HUES48 (cell line): ENCODE measurements at regions not wholly inside any gene's neighbourhood (a gene's known extent, or its start where the extent isn't known, plus 50 kb on each side); places are given as distances from the start of the nearest gene placed in this dataset.

Experiments
- H3K27ac ChIP-seq: one replicate; pipeline ENCODE4 v1.7.0; 2013; ENCODE audit warnings: low read depth, low read length, inconsistent platforms
- H3K27me3 ChIP-seq: 2 replicates; pipeline ENCODE4 v1.6.1; 2013; ENCODE audit warnings: mild to moderate bottlenecking, low read length; ENCODE audit not compliant: control insufficient read depth, insufficient read depth
- H3K36me3 ChIP-seq: 2 replicates; pipeline ENCODE4 v1.6.1; 2013; ENCODE audit warnings: low read length; ENCODE audit not compliant: control insufficient read depth, insufficient read depth
- H3K4me1 ChIP-seq: 2 replicates; pipeline ENCODE4 v1.6.1; 2013; ENCODE audit warnings: mild to moderate bottlenecking, low read length; ENCODE audit not compliant: control insufficient read depth, insufficient read depth
- H3K4me3 ChIP-seq: 2 replicates; pipeline ENCODE4 v1.5.1; 2013; ENCODE audit warnings: mild to moderate bottlenecking, low read depth, low read length
- H3K9ac ChIP-seq: 2 replicates; pipeline ENCODE4 v1.6.1; 2013; ENCODE audit warnings: mild to moderate bottlenecking, low read depth, low read length, moderate library complexity
- H3K9me3 ChIP-seq: 2 replicates; pipeline ENCODE4 v1.6.1; 2013; ENCODE audit warnings: low read length; ENCODE audit not compliant: control insufficient read depth, insufficient read depth

DNA sequence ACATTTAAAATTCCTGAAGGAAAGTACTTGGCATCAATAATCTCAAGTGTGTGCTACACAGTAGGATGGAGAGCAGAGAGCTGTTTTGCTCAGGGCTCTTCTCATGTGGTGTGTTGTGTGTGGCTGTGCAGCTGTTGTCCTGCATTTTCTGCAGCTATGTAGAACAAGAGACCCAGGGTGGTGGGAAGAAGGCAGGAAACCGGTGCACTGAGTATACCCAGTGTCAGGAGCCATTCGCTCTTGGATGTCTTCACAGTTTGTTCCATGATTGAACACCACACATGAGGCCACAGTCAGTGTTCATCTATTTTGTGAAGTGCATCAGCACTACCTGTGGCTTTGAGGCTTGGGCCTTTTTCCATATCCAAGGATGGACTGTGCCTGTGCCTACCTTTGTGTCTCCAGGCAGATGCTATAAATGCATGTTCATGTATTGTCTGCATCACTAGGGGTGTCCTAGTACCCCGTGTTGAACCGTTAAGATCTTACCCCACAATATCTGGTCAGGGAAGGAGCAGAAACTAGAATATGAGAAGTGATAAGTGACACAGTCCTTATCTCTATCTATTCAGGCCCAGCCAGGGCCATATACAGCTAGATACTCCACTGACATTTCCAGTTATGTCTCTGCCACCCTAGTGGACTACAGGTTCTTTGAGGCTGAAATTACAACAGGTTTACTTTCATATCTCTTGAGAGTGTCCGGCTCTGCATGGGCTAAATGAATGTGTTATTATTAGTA, 194.3 kb downstream of the NR2F2 start:
- H3K27ac ChIP-seq = no peak overlapping the region
- H3K4me1 ChIP-seq = no peaks in the 10 kb centered on the region
- H3K9me3 ChIP-seq = no peaks in the 10 kb centered on the region
- no peaks in the 10 kb centered on the region; the same call in 1 of the 2 replicates for H3K27me3 ChIP-seq
- no peak overlapping the region for H3K4me3 ChIP-seq
- no peaks in the 10 kb centered on the region for H3K36me3 ChIP-seq
- H3K9ac ChIP-seq = no peak overlapping the region

DNA sequence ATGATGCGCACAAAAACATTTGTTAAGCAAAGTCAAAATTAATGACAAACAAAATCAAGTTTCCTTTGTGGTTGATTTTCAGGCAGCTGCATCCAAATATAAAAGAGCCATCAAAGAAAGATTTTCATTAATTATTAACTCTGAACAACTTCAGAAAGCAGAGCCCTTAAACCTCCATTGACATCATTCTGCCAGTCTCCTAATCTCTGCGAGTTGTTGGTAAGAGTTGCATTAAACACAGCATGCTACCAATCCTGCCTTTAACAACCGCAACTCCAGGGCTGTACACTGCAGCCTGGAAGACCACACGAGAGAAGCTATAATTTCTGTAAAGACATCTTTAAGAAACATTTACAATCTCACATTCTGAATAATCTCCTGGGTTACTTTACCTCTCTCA, 204.6 kb downstream of the NR2F2 start:
- no peaks in the 10 kb centered on the region for H3K36me3 ChIP-seq
- H3K4me1 ChIP-seq = peaks cover 24% of the 10 kb centered on the region
- no peak overlapping the region for H3K9ac ChIP-seq
- H3K27me3 ChIP-seq = no peaks in the 10 kb centered on the region
- no peak overlapping the region for H3K4me3 ChIP-seq
- H3K9me3 ChIP-seq = no peaks in the 10 kb centered on the region
- no peak overlapping the region for H3K27ac ChIP-seq

DNA sequence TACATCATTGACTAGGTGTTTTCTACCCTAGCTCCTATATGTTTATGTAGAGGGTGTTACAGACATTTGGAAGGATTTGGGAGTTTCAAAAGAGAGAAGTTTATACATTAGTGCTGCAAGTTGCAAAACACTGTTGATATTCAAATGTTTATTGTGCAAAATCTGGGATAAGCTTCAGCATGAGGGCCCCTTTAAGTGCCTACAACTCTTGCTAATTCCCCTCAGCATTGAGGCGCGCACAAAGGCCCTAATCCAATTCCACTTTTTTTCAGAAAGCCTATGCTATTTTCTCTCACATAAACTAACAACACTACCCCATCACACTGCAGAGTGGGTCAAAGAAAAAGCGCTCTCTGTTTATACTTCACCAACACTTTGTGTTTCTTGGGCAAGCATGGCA, 208.0 kb downstream of the NR2F2 start:
- no peak overlapping the region for H3K4me3 ChIP-seq
- H3K36me3 ChIP-seq = no peaks in the 10 kb centered on the region
- no peaks in the 10 kb centered on the region for H3K9me3 ChIP-seq
- peaks cover 15% of the 10 kb centered on the region for H3K4me1 ChIP-seq
- H3K9ac ChIP-seq = no peak overlapping the region
- H3K27me3 ChIP-seq = no peaks in the 10 kb centered on the region
- H3K27ac ChIP-seq = no peak overlapping the region

GRCh38 chr15:96540283-96540682, 209.8 kb downstream of the NR2F2 start:
- H3K36me3 ChIP-seq = no peaks in the 10 kb centered on the region
- no peaks in the 10 kb centered on the region for H3K27me3 ChIP-seq
- H3K4me3 ChIP-seq = no peak overlapping the region
- peaks cover 22% of the 10 kb centered on the region for H3K4me1 ChIP-seq
- no peaks in the 10 kb centered on the region for H3K9me3 ChIP-seq
- no peak overlapping the region for H3K27ac ChIP-seq
- no peak overlapping the region for H3K9ac ChIP-seq

- Histone ChIP-seq H3K27me3 (no peaks in the 10 kb centered on the region), H3K9me3 (no peaks in the 10 kb centered on the region), H3K4me3 (no peak overlapping the region), H3K4me1 (peaks cover 22% of the 10 kb centered on the region), H3K9ac (no peak overlapping the region), H3K36me3 (no peaks in the 10 kb centered on the region), H3K27ac (no peak overlapping the region)
Observed at GRCh38 chr15:96542130-96542770, 211.8 kb downstream of the NR2F2 start.

- Histone ChIP-seq H3K36me3 (no peaks in the 10 kb centered on the region), H3K27ac (no peak overlapping the region), H3K9me3 (no peaks in the 10 kb centered on the region), H3K27me3 (no peaks in the 10 kb centered on the region), H3K9ac (no peak overlapping the region), H3K4me3 (no peak overlapping the region), H3K4me1 (peaks cover 7% of the 10 kb centered on the region; the same call in 1 of the 2 replicates)
Observed at GRCh38 chr15:96544162-96544756, 213.8 kb downstream of the NR2F2 start.

- Histone ChIP-seq H3K9ac (no peak overlapping the region), H3K27ac (no peak overlapping the region), H3K27me3 (no peaks in the 10 kb centered on the region)
Observed at GRCh38 chr15:96549136-96549535, 218.6 kb downstream of the NR2F2 start.

GRCh38 chr15:96551196-96551595, 220.7 kb downstream of the NR2F2 start:
- Histone ChIP-seq H3K27ac (no peak overlapping the region), H3K36me3 (no peaks in the 10 kb centered on the region), H3K4me1 (no peaks in the 10 kb centered on the region), H3K27me3 (no peaks in the 10 kb centered on the region), H3K9ac (no peak overlapping the region), H3K9me3 (no peaks in the 10 kb centered on the region), H3K4me3 (no peak overlapping the region)

More at GRCh38 chr15:96549136-96549535, 218.6 kb downstream of the NR2F2 start:
- H3K9me3 ChIP-seq = no peaks in the 10 kb centered on the region
- H3K4me1 ChIP-seq = 0 out of 2 replicates have a peak, but pooled peaks cover 3% of the 10 kb centered on the region
- no peak overlapping the region for H3K4me3 ChIP-seq
- H3K36me3 ChIP-seq = no peaks in the 10 kb centered on the region

DNA sequence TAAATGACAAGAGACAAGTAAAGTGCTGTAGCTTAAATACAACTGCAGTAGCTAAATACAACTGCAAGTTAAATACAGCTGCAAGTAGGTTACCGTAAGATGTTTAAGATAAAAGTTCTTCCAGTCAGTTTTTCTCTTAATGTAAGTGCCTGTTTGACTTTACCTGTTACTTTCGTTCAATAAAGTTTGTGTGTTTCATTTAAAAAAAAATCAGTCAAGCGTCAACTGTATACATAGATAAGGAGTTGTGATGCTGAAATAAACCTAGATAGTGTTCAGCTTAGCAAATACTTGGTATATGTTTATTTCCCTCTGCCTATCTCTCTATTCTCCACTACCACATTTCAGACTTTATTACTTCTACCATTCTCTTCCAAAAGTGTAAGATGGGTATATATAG, 221.2 kb downstream of the NR2F2 start:
- Histone ChIP-seq H3K9ac (no peak overlapping the region), H3K4me1 (no peaks in the 10 kb centered on the region), H3K9me3 (no peaks in the 10 kb centered on the region), H3K4me3 (no peak overlapping the region), H3K27ac (no peak overlapping the region), H3K36me3 (no peaks in the 10 kb centered on the region), H3K27me3 (no peaks in the 10 kb centered on the region)

- Histone ChIP-seq H3K27me3 (no peaks in the 10 kb centered on the region), H3K4me1 (no peaks in the 10 kb centered on the region), H3K4me3 (no peak overlapping the region), H3K9me3 (no peaks in the 10 kb centered on the region), H3K9ac (no peak overlapping the region), H3K27ac (no peak overlapping the region), H3K36me3 (no peaks in the 10 kb centered on the region)
Observed at GRCh38 chr15:96553006-96553405, 222.5 kb downstream of the NR2F2 start.

GRCh38 chr15:96553451-96553850, 223.0 kb downstream of the NR2F2 start:
- H3K27ac ChIP-seq = no peak overlapping the region
- H3K9ac ChIP-seq = no peak overlapping the region
- H3K4me1 ChIP-seq = no peaks in the 10 kb centered on the region
- no peak overlapping the region for H3K4me3 ChIP-seq
- no peaks in the 10 kb centered on the region for H3K9me3 ChIP-seq
- no peaks in the 10 kb centered on the region for H3K27me3 ChIP-seq
- no peaks in the 10 kb centered on the region for H3K36me3 ChIP-seq
